Suppressor macrophage treated with lipopolysaccharide for 1 hour (primary cell): ENCODE measurements at regions not wholly inside any gene's neighbourhood (a gene's known extent, or its start where the extent isn't known, plus 50 kb on each side); places are given as distances from the start of the nearest gene placed in this dataset.

Experiments
- DNase-seq, 3 donors: peaks; one replicate each; pipeline ENCODE4 v3.0.0-alpha.2; 2020 to 2022

- no peak for DNase-seq
Observed at GRCh38 chrX:71000139-71000538, 68.0 kb downstream of the SNX12 start.

GRCh38 chrX:70998411-70999027, 67.6 kb upstream of the SLC7A3 start:
- peak; percentile 18 to 29 (median 29) for DNase-seq

GRCh38 chrX:70995338-70995737, 64.4 kb upstream of the SLC7A3 start:
- no peak for DNase-seq

GRCh38 chrX:70988425-70988824, 57.5 kb upstream of the SLC7A3 start:
- DNase-seq, result no peak
